Esophagus squamous epithelium (tissue), 4 donors: ENCODE measurements at regions not wholly inside any gene's neighbourhood (a gene's known extent, or its start where the extent isn't known, plus 50 kb on each side); places are given as distances from the start of the nearest gene placed in this dataset.

Source experiments
- CTCF ChIP-seq, 6 experiments: fragments of 450-650 bp in 4 of 6; fragments of 200-600 bp in 2 of 6; sonication (generic) in 2 of 6; IDR thresholded peaks; one replicate each; pipeline ENCODE4 v1.5.1; 2016 to 2019; ENCODE audit warnings: antibody characterized with exemption in 6 of 6, mild to moderate bottlenecking in 4 of 6, moderate library complexity in 4 of 6
- POLR2A ChIP-seq, 4 donors: fragments of 450-650 bp; IDR thresholded peaks; one replicate each; pipeline ENCODE4 v1.6.1; 2017; ENCODE audit warnings: antibody characterized with exemption in 4 of 4, mild to moderate bottlenecking in 4 of 4, moderate library complexity in 3 of 4

GRCh38 chr1:193340331-193340730 lies 153.9 kb upstream of the B3GALT2 start:
- TF ChIP-seq CTCF (IDR thresholded peaks at IDR 0.05) (no peak), POLR2A (IDR thresholded peaks at IDR 0.05) (no peak)
